Fibroblast of lung (primary cell): ENCODE measurements at regions not wholly inside any gene's neighbourhood (a gene's known extent, or its start where the extent isn't known, plus 50 kb on each side); places are given as distances from the start of the nearest gene placed in this dataset.

Experiments used
- DNase-seq, 2 donors: peaks; one replicate each; pipeline versions ENCODE4 v3.0.0 to v3.0.0-alpha.2; 2010; ENCODE audit warnings: low read depth in 2 of 2
- H2AFZ ChIP-seq: 2 replicates; pipeline ENCODE4 v1.5.1; 2012; ENCODE audit warnings: low read length, control low read depth, inconsistent platforms
- H3K27ac ChIP-seq: 2 replicates; pipeline ENCODE4 v1.5.1; 2011; ENCODE audit warnings: low read length, control low read depth; ENCODE audit not compliant: insufficient read depth
- H3K27me3 ChIP-seq: 2 replicates; pipeline ENCODE4 v1.5.1; 2011; ENCODE audit warnings: mild to moderate bottlenecking, low read length; ENCODE audit not compliant: control insufficient read depth, insufficient read depth
- H3K36me3 ChIP-seq: 2 replicates; pipeline ENCODE4 v1.5.1; 2011; ENCODE audit warnings: low read length; ENCODE audit not compliant: control insufficient read depth, insufficient read depth
- H3K4me1 ChIP-seq: 2 replicates; pipeline ENCODE4 v1.5.1; 2011; ENCODE audit warnings: low read length; ENCODE audit not compliant: control insufficient read depth, insufficient read depth; ENCODE audit errors: extremely low read depth
- H3K4me2 ChIP-seq: 2 replicates; pipeline ENCODE4 v1.5.1; 2011; ENCODE audit warnings: low read length, control low read depth; ENCODE audit not compliant: insufficient read depth; ENCODE audit errors: extremely low read depth
- H3K4me3 ChIP-seq, 4 experiments: fragments of 200-600 bp in 1 of 4; sonication (generic) in 1 of 4; replicated peaks in 1 of 4; 2 replicates each; pipeline ENCODE4 v1.5.1; 2011 to 2016; ENCODE audit warnings: low read length in 4 of 4, low read depth in 3 of 4, mild to moderate bottlenecking in 3 of 4, control low read depth in 2 of 4, inconsistent platforms in 1 of 4, mixed read lengths in 1 of 4; ENCODE audit not compliant: insufficient read depth in 1 of 4; ENCODE audit errors: control extremely low read depth in 1 of 4
- H3K79me2 ChIP-seq: 2 replicates; pipeline ENCODE4 v1.5.1; 2012; ENCODE audit warnings: mild to moderate bottlenecking, low read length, inconsistent platforms; ENCODE audit not compliant: control insufficient read depth, insufficient read depth
- H3K9ac ChIP-seq: 2 replicates; pipeline ENCODE4 v1.5.1; 2011; ENCODE audit warnings: mild to moderate bottlenecking, low read length, control low read depth; ENCODE audit not compliant: insufficient read depth
- H3K9me3 ChIP-seq: 2 replicates; pipeline ENCODE4 v1.5.1; 2012; ENCODE audit warnings: low read depth, low read length; ENCODE audit not compliant: control insufficient read depth, insufficient read depth
- H4K20me1 ChIP-seq: 2 replicates; pipeline ENCODE4 v1.5.1; 2011; ENCODE audit warnings: low read length; ENCODE audit not compliant: control insufficient read depth, insufficient read depth; ENCODE audit errors: extremely low read depth
- CTCF ChIP-seq, 2 donors: IDR thresholded peaks in 1 of 2; conservative IDR thresholded peaks in 1 of 2; 1 replicate in 1 of 2; 2 replicates in 1 of 2; pipeline ENCODE4 v1.5.1; 2011 to 2012; ENCODE audit warnings: low read length in 2 of 2, control low read depth in 1 of 2, inconsistent platforms in 1 of 2, low read depth in 1 of 2, mild to moderate bottlenecking in 1 of 2
- EZH2 ChIP-seq: IDR thresholded peaks from 2 replicates; pipeline ENCODE4 v1.5.1; 2012; ENCODE audit warnings: low read length, control low read depth, mild to moderate bottlenecking; ENCODE audit errors: missing control alignments

GRCh38 chr7:9026121-9026520 is 592.7 kb downstream of the NXPH1 start:
- no peaks in the 10 kb centered on the region for H3K79me2 ChIP-seq
- no peak overlapping the region for H3K4me3 ChIP-seq
- DNase-seq: no peak
- no peaks in the 10 kb centered on the region for H3K36me3 ChIP-seq
- TF ChIP-seq EZH2 (no peak), CTCF (conservative IDR thresholded peaks at IDR 0.05 in 1 of 2, IDR thresholded peaks at IDR 0.05 in 1 of 2; ENCODE audit: low read depth in 1 of 2, low read length in 2 of 2) (no peak)
- no peaks in the 10 kb centered on the region for H3K27me3 ChIP-seq
- no peaks in the 10 kb centered on the region for H4K20me1 ChIP-seq
- H3K9me3 ChIP-seq: no peaks in the 10 kb centered on the region
- H3K4me2 ChIP-seq: no peak overlapping the region
- no peak overlapping the region for H2AFZ ChIP-seq
- H3K27ac ChIP-seq: no peak overlapping the region
- no peaks in the 10 kb centered on the region for H3K4me1 ChIP-seq
- H3K9ac ChIP-seq: no peak overlapping the region

GRCh38 chr7:9028012-9028411 is 594.6 kb downstream of the NXPH1 start:
- Histone ChIP-seq H3K79me2 (no peaks in the 10 kb centered on the region), H2AFZ (no peak overlapping the region), H3K9ac (no peak overlapping the region), H3K4me1 (no peaks in the 10 kb centered on the region), H3K36me3 (no peaks in the 10 kb centered on the region), H3K27me3 (no peaks in the 10 kb centered on the region), H3K9me3 (no peaks in the 10 kb centered on the region), H3K4me3 (no peak overlapping the region), H4K20me1 (no peaks in the 10 kb centered on the region), H3K27ac (no peak overlapping the region), H3K4me2 (no peak overlapping the region)
- DNase-seq: no peak
- TF ChIP-seq EZH2: no peak
- TF ChIP-seq CTCF (conservative IDR thresholded peaks at IDR 0.05 in 1 of 2, IDR thresholded peaks at IDR 0.05 in 1 of 2; ENCODE audit: low read depth in 1 of 2, low read length in 2 of 2): no peak

GRCh38 chr7:9029681-9030530 is 596.5 kb downstream of the NXPH1 start:
- H3K4me1 ChIP-seq: no peaks in the 10 kb centered on the region
- no peak overlapping the region for H2AFZ ChIP-seq
- peak in 1 of 2 donors; percentile 0 for DNase-seq
- no peak overlapping the region for H3K4me3 ChIP-seq
- no peaks in the 10 kb centered on the region for H3K27me3 ChIP-seq
- H3K27ac ChIP-seq: no peak overlapping the region
- no peaks in the 10 kb centered on the region for H3K79me2 ChIP-seq
- no peak overlapping the region for H3K9ac ChIP-seq
- no peaks in the 10 kb centered on the region for H3K36me3 ChIP-seq
- TF ChIP-seq CTCF (conservative IDR thresholded peaks at IDR 0.05 in 1 of 2, IDR thresholded peaks at IDR 0.05 in 1 of 2; ENCODE audit: low read depth in 1 of 2, low read length in 2 of 2) (no peak), EZH2 (no peak)
- H3K4me2 ChIP-seq: no peak overlapping the region
- H3K9me3 ChIP-seq: no peaks in the 10 kb centered on the region
- H4K20me1 ChIP-seq: no peaks in the 10 kb centered on the region
